WTC11 (cell line): ENCODE measurements at regions not wholly inside any gene's neighbourhood (a gene's known extent, or its start where the extent isn't known, plus 50 kb on each side); places are given as distances from the start of the nearest gene placed in this dataset.

Experiments used
- ATAC-seq: fragments of 200-7000 bp; cut with Tn5 transposase; 2 replicates; pipeline ENCODE4 v1.10.0; 2021; ENCODE audit warnings: mild to moderate bottlenecking, moderate library complexity
- CTCF ChIA-PET: fragments of 300-600 bp; sonication (Branson Sonifier 250); formaldehyde crosslinking; loops from one replicate; lab custom pipeline; 2021; ENCODE audit warnings: antibody characterized with exemption; lab: Charles Lee
- POLR2A ChIA-PET: fragments of 350-600 bp; sonication (Branson Sonifier 250); formaldehyde crosslinking; loops from one replicate; lab custom pipeline; 2021; ENCODE audit warnings: antibody characterized with exemption; lab: Charles Lee
- DNase-seq: peaks from one replicate; pipeline ENCODE4 v3.0.0; 2021; ENCODE audit warnings: low spot score
- H3K27ac Mint-ChIP-seq: 2 replicates; pipeline ENCODE4 v1.8.0; 2021; ENCODE audit warnings: mixed read lengths
- H3K27me3 Mint-ChIP-seq: 2 replicates; pipeline ENCODE4 v1.8.0; 2021; ENCODE audit warnings: low read depth, mild to moderate bottlenecking, moderate library complexity, mixed read lengths
- H3K36me3 Mint-ChIP-seq: 2 replicates; pipeline ENCODE4 v1.8.0; 2021; ENCODE audit warnings: mixed read lengths
- H3K4me1 Mint-ChIP-seq: 2 replicates; pipeline ENCODE4 v1.8.0; 2022; ENCODE audit warnings: mixed read lengths
- H3K4me3 Mint-ChIP-seq: 2 replicates; pipeline ENCODE4 v1.8.0; 2021; ENCODE audit warnings: mild to moderate bottlenecking, moderate library complexity, mixed read lengths
- H3K9me3 Mint-ChIP-seq: 2 replicates; pipeline ENCODE4 v1.8.0; 2021; ENCODE audit warnings: mixed read lengths
- CBFB ChIP-seq: sonication (generic); formaldehyde crosslinking; IDR thresholded peaks from 2 replicates; pipeline ENCODE4 v1.8.1; 2022; ENCODE audit warnings: mild to moderate bottlenecking, low read depth, missing genetic modification reagents
- E2F1 ChIP-seq: sonication (generic); formaldehyde crosslinking; IDR thresholded peaks from 2 replicates; pipeline ENCODE4 v1.8.0; 2022; ENCODE audit warnings: mild to moderate bottlenecking, missing genetic modification reagents
- E2F4 ChIP-seq: sonication (generic); formaldehyde crosslinking; IDR thresholded peaks from 2 replicates; pipeline ENCODE4 v1.8.1; 2022; ENCODE audit warnings: low read depth, mild to moderate bottlenecking, moderate library complexity, missing genetic modification reagents, borderline replicate concordance
- ESRRA ChIP-seq: sonication (generic); formaldehyde crosslinking; IDR thresholded peaks from 2 replicates; pipeline ENCODE4 v1.8.1; 2022; ENCODE audit warnings: mild to moderate bottlenecking, missing genetic modification reagents, borderline replicate concordance
- GTF2I ChIP-seq: fragments of 250-450 bp; sonication (Bioruptor Pico); conservative IDR thresholded peaks from 2 replicates; pipeline ENCODE4 v1.4.0; 2021; ENCODE audit warnings: mild to moderate bottlenecking
- HMGA2 ChIP-seq: fragments of 250-450 bp; sonication (Bioruptor Pico); IDR thresholded peaks from 2 replicates; pipeline ENCODE4 v1.4.0; 2021; ENCODE audit warnings: mild to moderate bottlenecking, moderate library complexity
- MLX ChIP-seq: sonication (generic); formaldehyde crosslinking; IDR thresholded peaks from 2 replicates; pipeline ENCODE4 v1.8.1; 2023; ENCODE audit warnings: mild to moderate bottlenecking, missing genetic modification reagents, moderate library complexity
- NFE2L1 ChIP-seq: sonication (generic); formaldehyde crosslinking; IDR thresholded peaks from 2 replicates; pipeline ENCODE4 v1.8.1; 2023; ENCODE audit warnings: missing genetic modification reagents
- NR1H2 ChIP-seq: sonication (generic); formaldehyde crosslinking; IDR thresholded peaks from 2 replicates; pipeline ENCODE4 v1.9.0; 2021; ENCODE audit warnings: mild to moderate bottlenecking, moderate library complexity, missing genetic modification reagents
- SOX15 ChIP-seq: fragments of 250-450 bp; sonication (Bioruptor Pico); IDR thresholded peaks from 2 replicates; pipeline ENCODE4 v1.9.0; 2021; ENCODE audit warnings: mild to moderate bottlenecking
- TEAD1 ChIP-seq: sonication (generic); formaldehyde crosslinking; IDR thresholded peaks from 2 replicates; pipeline ENCODE4 v1.8.0; 2022; ENCODE audit warnings: mild to moderate bottlenecking, missing genetic modification reagents
- TEAD4 ChIP-seq: sonication (generic); formaldehyde crosslinking; IDR thresholded peaks from 2 replicates; pipeline ENCODE4 v1.8.0; 2022; ENCODE audit warnings: mild to moderate bottlenecking, missing genetic modification reagents
- USF1 ChIP-seq: sonication (generic); formaldehyde crosslinking; IDR thresholded peaks from 2 replicates; pipeline ENCODE4 v1.8.0; 2022; ENCODE audit warnings: mild to moderate bottlenecking, missing genetic modification reagents
- ZMAT4 ChIP-seq: fragments of 250-450 bp; sonication (Bioruptor Pico); IDR thresholded peaks from 2 replicates; pipeline ENCODE4 v1.9.0; 2021; ENCODE audit warnings: mild to moderate bottlenecking
- ZNF219 ChIP-seq: sonication (generic); formaldehyde crosslinking; IDR thresholded peaks from 2 replicates; pipeline ENCODE4 v1.8.0; 2023; ENCODE audit warnings: missing genetic modification reagents, mild to moderate bottlenecking, borderline replicate concordance
- ZNF232 ChIP-seq: sonication (generic); formaldehyde crosslinking; IDR thresholded peaks from 2 replicates; pipeline ENCODE4 v1.8.0; 2022; ENCODE audit warnings: mild to moderate bottlenecking, missing genetic modification reagents
- ZNF317 ChIP-seq: sonication (generic); formaldehyde crosslinking; IDR thresholded peaks from 2 replicates; pipeline ENCODE4 v1.8.1; 2023; ENCODE audit warnings: low read depth, mild to moderate bottlenecking, moderate library complexity, missing genetic modification reagents, borderline replicate concordance
- ZNF425 ChIP-seq: fragments of 250-450 bp; sonication (Bioruptor Pico); conservative IDR thresholded peaks from 2 replicates; pipeline ENCODE4 v1.9.0; 2021; ENCODE audit warnings: mild to moderate bottlenecking

- TF ChIP-seq MLX (CRISPR knock-in tag) (no peak), NFE2L1 (no peak), ZNF232 (CRISPR knock-in tag) (no peak)
Observed at GRCh38 chr1:218064426-218064825, 220.7 kb upstream of the RRP15 start (continued).

GRCh38 chr1:218066332-218066731 is 218.8 kb upstream of the RRP15 start:
- ATAC-seq, result no peak

GRCh38 chr1:218068241-218068640 is 216.9 kb upstream of the RRP15 start:
- no peaks in the 10 kb centered on the region for H3K27me3 Mint-ChIP-seq
- no peak overlapping the region for H3K27ac Mint-ChIP-seq
- TF ChIP-seq E2F1 (CRISPR knock-in tag) (no peak), ZNF219 (CRISPR knock-in tag) (no peak), SOX15 (CRISPR knock-in tag) (no peak)
- H3K4me1 Mint-ChIP-seq, result peaks cover 5% of the 10 kb centered on the region; the same call in 1 of the 2 replicates
- no peak for DNase-seq
- H3K4me3 Mint-ChIP-seq, result no peak overlapping the region
- ChIA-PET CTCF (no interaction called here), POLR2A (no interaction called here)
- H3K36me3 Mint-ChIP-seq, result no peaks in the 10 kb centered on the region; the same call in 1 of the 2 replicates
- no peak for ATAC-seq
- H3K9me3 Mint-ChIP-seq, result peaks cover 8% of the 10 kb centered on the region

More at GRCh38 chr1:218066332-218066731, 218.8 kb upstream of the RRP15 start:
- DNase-seq, result no peak
- POLR2A ChIA-PET, result no interaction called here
- peaks cover 5% of the 10 kb centered on the region; the same call in 1 of the 2 replicates for H3K4me1 Mint-ChIP-seq
- no peaks in the 10 kb centered on the region for H3K27me3 Mint-ChIP-seq
- no peak overlapping the region for H3K27ac Mint-ChIP-seq
- CTCF ChIA-PET, result no interaction called here
- peaks cover 10% of the 10 kb centered on the region for H3K9me3 Mint-ChIP-seq
- TF ChIP-seq USF1, result no peak
- no peak for TF ChIP-seq NR1H2 (CRISPR knock-in tag)
- no peak for TF ChIP-seq E2F4 (CRISPR knock-in tag)
- TF ChIP-seq ZNF425, result no peak
- TF ChIP-seq ESRRA (CRISPR knock-in tag), result no peak
- H3K4me3 Mint-ChIP-seq, result no peak overlapping the region
- no peaks in the 10 kb centered on the region; the same call in 1 of the 2 replicates for H3K36me3 Mint-ChIP-seq

GRCh38 chr1:218069180-218069579 is 215.9 kb upstream of the RRP15 start:
- TF ChIP-seq HMGA2 (CRISPR knock-in tag) (no peak), TEAD1 (CRISPR knock-in tag) (no peak), ESRRA (CRISPR knock-in tag) (no peak), TEAD4 (CRISPR knock-in tag) (no peak), ZMAT4 (no peak), CBFB (CRISPR knock-in tag) (no peak), GTF2I (no peak), ZNF317 (no peak)
- Mint-ChIP-seq H3K27ac (no peak overlapping the region), H3K9me3 (peaks cover 8% of the 10 kb centered on the region), H3K27me3 (no peaks in the 10 kb centered on the region), H3K4me1 (peaks cover 3% of the 10 kb centered on the region; the same call in 1 of the 2 replicates), H3K4me3 (no peak overlapping the region), H3K36me3 (no peaks in the 10 kb centered on the region; the same call in 1 of the 2 replicates)
- CTCF ChIA-PET, result no interaction called here
- POLR2A ChIA-PET, result no interaction called here
- ATAC-seq (no peak), DNase-seq (no peak)
